C4-2B (cell line): ENCODE measurements at regions not wholly inside any gene's neighbourhood (a gene's known extent, or its start where the extent isn't known, plus 50 kb on each side); places are given as distances from the start of the nearest gene placed in this dataset.

Experiments used
- ZFX ChIP-seq: fragments of 450-650 bp; IDR thresholded peaks from 2 replicates; pipeline ENCODE4 v1.6.1; 2017
- TF ChIP-seq, protein P1 (sequence below): fragments of 450-650 bp; conservative IDR thresholded peaks from 2 replicates; pipeline ENCODE4 v1.5.1; 2017; ENCODE audit warnings: mild to moderate bottlenecking

DNA sequence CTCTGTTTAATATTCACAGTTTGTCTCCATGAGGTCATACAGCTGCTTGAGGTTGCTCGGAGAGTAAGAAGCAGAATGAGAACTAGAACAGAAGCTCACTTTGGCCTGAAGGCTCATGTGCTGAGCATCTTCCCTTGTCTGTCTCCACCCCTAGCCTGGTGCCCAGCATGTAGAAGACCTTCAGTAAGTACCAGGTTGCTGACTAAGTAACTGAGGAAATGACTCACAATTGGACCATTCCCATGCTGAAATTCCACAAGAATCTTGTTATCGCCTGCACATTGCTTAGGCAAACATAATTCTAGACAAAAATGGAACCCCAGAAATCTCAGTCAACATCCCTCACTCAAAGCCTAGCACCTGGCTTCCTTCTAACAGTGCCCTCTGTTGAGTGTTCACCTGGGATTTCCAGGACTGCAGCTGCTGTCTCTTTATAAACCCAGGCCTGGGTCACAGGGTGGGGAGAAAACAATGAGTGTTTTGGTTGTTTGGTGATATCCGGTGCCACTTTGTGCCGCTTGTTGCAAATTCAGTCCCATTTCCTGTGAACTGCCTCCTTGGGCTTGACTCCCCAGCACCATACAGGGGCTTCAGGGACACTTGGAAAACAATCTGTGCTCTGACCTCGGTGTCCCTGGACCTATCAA is 406.8 kb downstream of the ETS1 start:
- TF ChIP-seq, protein P1, sequence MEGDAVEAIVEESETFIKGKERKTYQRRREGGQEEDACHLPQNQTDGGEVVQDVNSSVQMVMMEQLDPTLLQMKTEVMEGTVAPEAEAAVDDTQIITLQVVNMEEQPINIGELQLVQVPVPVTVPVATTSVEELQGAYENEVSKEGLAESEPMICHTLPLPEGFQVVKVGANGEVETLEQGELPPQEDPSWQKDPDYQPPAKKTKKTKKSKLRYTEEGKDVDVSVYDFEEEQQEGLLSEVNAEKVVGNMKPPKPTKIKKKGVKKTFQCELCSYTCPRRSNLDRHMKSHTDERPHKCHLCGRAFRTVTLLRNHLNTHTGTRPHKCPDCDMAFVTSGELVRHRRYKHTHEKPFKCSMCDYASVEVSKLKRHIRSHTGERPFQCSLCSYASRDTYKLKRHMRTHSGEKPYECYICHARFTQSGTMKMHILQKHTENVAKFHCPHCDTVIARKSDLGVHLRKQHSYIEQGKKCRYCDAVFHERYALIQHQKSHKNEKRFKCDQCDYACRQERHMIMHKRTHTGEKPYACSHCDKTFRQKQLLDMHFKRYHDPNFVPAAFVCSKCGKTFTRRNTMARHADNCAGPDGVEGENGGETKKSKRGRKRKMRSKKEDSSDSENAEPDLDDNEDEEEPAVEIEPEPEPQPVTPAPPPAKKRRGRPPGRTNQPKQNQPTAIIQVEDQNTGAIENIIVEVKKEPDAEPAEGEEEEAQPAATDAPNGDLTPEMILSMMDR, result no peak
- no peak for TF ChIP-seq ZFX
